ENCODE measurements at regions not wholly inside any gene's neighbourhood (a gene's known extent, or its start where the extent isn't known, plus 50 kb on each side); places are given as distances from the start of the nearest gene placed in this dataset.

- in situ Hi-C loops (cut with MboI; ENCODE audit: low sequenced_read_pairs) = no loop called here
These were observed 741.5 kb upstream of the GRM7 start for GRCh38 chr3:6119367-6119766.

GRCh38 chr3:6120786-6121185, 740.1 kb upstream of the GRM7 start:
- in situ Hi-C loops (cut with MboI; ENCODE audit: low sequenced_read_pairs) = no loop called here

GRCh38 chr3:6124875-6125274, 736.0 kb upstream of the GRM7 start:
- in situ Hi-C loops (cut with MboI; ENCODE audit: low sequenced_read_pairs) = no loop called here

GRCh38 chr3:6125520-6125919, 735.4 kb upstream of the GRM7 start:
- in situ Hi-C loops (cut with MboI; ENCODE audit: low sequenced_read_pairs) = no loop called here

GRCh38 chr3:6132684-6133432, 728.1 kb upstream of the GRM7 start:
- in situ Hi-C loops (cut with MboI; ENCODE audit: low sequenced_read_pairs) = no loop called here

GRCh38 chr3:6142707-6143106, 718.2 kb upstream of the GRM7 start:
- in situ Hi-C loops (cut with MboI; ENCODE audit: low sequenced_read_pairs) = no loop called here

GRCh38 chr3:6147883-6148282, 713.0 kb upstream of the GRM7 start:
- in situ Hi-C loops (cut with MboI; ENCODE audit: low sequenced_read_pairs) = no loop called here

- in situ Hi-C loops (cut with MboI; ENCODE audit: low sequenced_read_pairs) = no loop called here
These were observed 705.1 kb upstream of the GRM7 start for GRCh38 chr3:6155650-6156338.

- in situ Hi-C loops (cut with MboI; ENCODE audit: low sequenced_read_pairs) = no loop called here
These were observed 695.0 kb upstream of the GRM7 start for GRCh38 chr3:6165951-6166350.

GRCh38 chr3:6168256-6168655, 692.7 kb upstream of the GRM7 start:
- in situ Hi-C loops (cut with MboI; ENCODE audit: low sequenced_read_pairs) = no loop called here

- in situ Hi-C loops (cut with MboI; ENCODE audit: low sequenced_read_pairs) = no loop called here
These were observed 687.9 kb upstream of the GRM7 start for GRCh38 chr3:6172871-6173642.

GRCh38 chr3:6177417-6177816, 683.5 kb upstream of the GRM7 start:
- in situ Hi-C loops (cut with MboI; ENCODE audit: low sequenced_read_pairs) = no loop called here

GRCh38 chr3:6179761-6180160, 681.2 kb upstream of the GRM7 start:
- in situ Hi-C loops (cut with MboI; ENCODE audit: low sequenced_read_pairs) = no loop called here

GRCh38 chr3:6180171-6180570, 680.7 kb upstream of the GRM7 start:
- in situ Hi-C loops (cut with MboI; ENCODE audit: low sequenced_read_pairs) = no loop called here

GRCh38 chr3:6182476-6182875, 678.4 kb upstream of the GRM7 start:
- in situ Hi-C loops (cut with MboI; ENCODE audit: low sequenced_read_pairs) = no loop called here

GRCh38 chr3:6182909-6183308, 678.0 kb upstream of the GRM7 start:
- in situ Hi-C loops (cut with MboI; ENCODE audit: low sequenced_read_pairs) = no loop called here

GRCh38 chr3:6189384-6189783, 671.5 kb upstream of the GRM7 start:
- in situ Hi-C loops (cut with MboI; ENCODE audit: low sequenced_read_pairs) = no loop called here

GRCh38 chr3:6204891-6205290, 656.0 kb upstream of the GRM7 start:
- in situ Hi-C loops (cut with MboI; ENCODE audit: low sequenced_read_pairs) = no loop called here

GRCh38 chr3:6216135-6217026, 644.5 kb upstream of the GRM7 start:
- in situ Hi-C loops (cut with MboI; ENCODE audit: low sequenced_read_pairs) = no loop called here

GRCh38 chr3:6220447-6220846, 640.5 kb upstream of the GRM7 start:
- in situ Hi-C loops (cut with MboI; ENCODE audit: low sequenced_read_pairs) = no loop called here

GRCh38 chr3:6222069-6222468, 638.8 kb upstream of the GRM7 start:
- in situ Hi-C loops (cut with MboI; ENCODE audit: low sequenced_read_pairs) = no loop called here
